ENCODE measurements at regions not wholly inside any gene's neighbourhood (a gene's known extent, or its start where the extent isn't known, plus 50 kb on each side); places are given as distances from the start of the nearest gene placed in this dataset.

GRCh38 chr1:118325550-118326225 is 140.7 kb upstream of the SPAG17 start:
- Histone ChIP-seq H3K9me3 (no peaks in the 10 kb centered on the region), H3K27me3 (no peaks in the 10 kb centered on the region), H3K4me3 (no peak overlapping the region), H3K4me1 (no peaks in the 10 kb centered on the region), H3K36me3 (no peaks in the 10 kb centered on the region), H3K27ac (no peak overlapping the region)
- TF ChIP-seq POLR2AphosphoS5 (IDR thresholded peaks at IDR 0.05) (no peak), CTCF (IDR thresholded peaks at IDR 0.05) (no peak), POLR2A (IDR thresholded peaks at IDR 0.05) (no peak), EP300 (IDR thresholded peaks at IDR 0.05) (no peak)
- DNase-seq = no peak
- intact Hi-C loops (cut with DNase I) = no loop called here

- 0 to 3% methylated on average over 1 of the region's 1 CpG for WGBS, 2 donors
- TF ChIP-seq CTCF (IDR thresholded peaks at IDR 0.05) (no peak), EP300 (IDR thresholded peaks at IDR 0.05) (no peak)
Observed at GRCh38 chr1:118323246-118323645, 138.2 kb upstream of the SPAG17 start.

GRCh38 chr1:118322331-118322730 is 137.3 kb upstream of the SPAG17 start:
- Histone ChIP-seq H3K27me3 (no peaks in the 10 kb centered on the region), H3K4me1 (no peaks in the 10 kb centered on the region), H3K27ac (no peak overlapping the region), H3K36me3 (no peaks in the 10 kb centered on the region), H3K4me3 (no peak overlapping the region), H3K9me3 (no peaks in the 10 kb centered on the region)
- DNase-seq = no peak
- WGBS, 2 donors = 34 to 58% methylated on average over 3 of the region's 3 CpGs
- intact Hi-C loops (cut with DNase I) = no loop called here
- TF ChIP-seq POLR2A (IDR thresholded peaks at IDR 0.05) = no peak
- no peak for TF ChIP-seq EP300 (IDR thresholded peaks at IDR 0.05)
- TF ChIP-seq POLR2AphosphoS5 (IDR thresholded peaks at IDR 0.05) = no peak
- TF ChIP-seq CTCF (IDR thresholded peaks at IDR 0.05) = no peak

More at GRCh38 chr1:118323246-118323645, 138.2 kb upstream of the SPAG17 start:
- H3K27ac ChIP-seq = no peak overlapping the region
- DNase-seq = no peak
- intact Hi-C loops (cut with DNase I) = no loop called here
- H3K27me3 ChIP-seq = no peaks in the 10 kb centered on the region
- H3K36me3 ChIP-seq = no peaks in the 10 kb centered on the region
- H3K9me3 ChIP-seq = no peaks in the 10 kb centered on the region
- H3K4me3 ChIP-seq = no peak overlapping the region
- H3K4me1 ChIP-seq = no peaks in the 10 kb centered on the region

GRCh38 chr1:118321840-118322239 is 136.8 kb upstream of the SPAG17 start:
- no peak overlapping the region for H3K4me3 ChIP-seq
- intact Hi-C loops (cut with DNase I) = no loop called here
- no peaks in the 10 kb centered on the region for H3K4me1 ChIP-seq
- no peaks in the 10 kb centered on the region for H3K9me3 ChIP-seq
- no peak overlapping the region for H3K27ac ChIP-seq
- TF ChIP-seq CTCF (IDR thresholded peaks at IDR 0.05) = no peak
- no peak for TF ChIP-seq POLR2A (IDR thresholded peaks at IDR 0.05)
- TF ChIP-seq EP300 (IDR thresholded peaks at IDR 0.05) = no peak
- TF ChIP-seq POLR2AphosphoS5 (IDR thresholded peaks at IDR 0.05) = no peak
- no peak for DNase-seq
- 7 to 44% methylated on average over 6 of the region's 6 CpGs for WGBS, 2 donors
- H3K36me3 ChIP-seq = no peaks in the 10 kb centered on the region
- no peaks in the 10 kb centered on the region for H3K27me3 ChIP-seq

Measured in sigmoid colon (tissue), 6 donors.